GM12891 (cell line): ENCODE measurements at regions not wholly inside any gene's neighbourhood (a gene's known extent, or its start where the extent isn't known, plus 50 kb on each side); places are given as distances from the start of the nearest gene placed in this dataset.

Experiments
- DNase-seq: peaks from one replicate; pipeline ENCODE4 v3.0.0; 2011; ENCODE audit warnings: low spot score; ENCODE audit not compliant: insufficient read length
- FAIRE-seq: peaks from 2 replicates; lab custom pipeline; 2011; peaks lifted over from hg19 to GRCh38; lab: Jason Lieb, UNC
- PAX5 ChIP-seq: IDR thresholded peaks from 2 replicates; pipeline ENCODE4 v1.6.1; 2011; ENCODE audit warnings: low read length, moderate library complexity, mild to moderate bottlenecking; ENCODE audit not compliant: insufficient read depth, severe bottlenecking
- POLR2A ChIP-seq: IDR thresholded peaks from 2 replicates; pipeline ENCODE4 v1.6.1; 2011; ENCODE audit warnings: low read depth, low read length, control low read depth
- POLR2AphosphoS5 ChIP-seq: IDR thresholded peaks from 2 replicates; pipeline ENCODE4 v1.6.1; 2011; ENCODE audit warnings: low read depth, low read length, control low read depth
- POU2F2 ChIP-seq: IDR thresholded peaks from 2 replicates; pipeline ENCODE4 v1.6.1; 2011; ENCODE audit warnings: low read depth, mild to moderate bottlenecking, control low read depth, low read length, moderate library complexity
- SPI1 ChIP-seq: IDR thresholded peaks from 2 replicates; pipeline ENCODE4 v1.6.1; 2011; ENCODE audit warnings: low read depth, low read length, control low read depth
- TAF1 ChIP-seq: IDR thresholded peaks from 2 replicates; pipeline ENCODE4 v1.6.1; 2011; ENCODE audit warnings: low read depth, low read length, control low read depth

DNA sequence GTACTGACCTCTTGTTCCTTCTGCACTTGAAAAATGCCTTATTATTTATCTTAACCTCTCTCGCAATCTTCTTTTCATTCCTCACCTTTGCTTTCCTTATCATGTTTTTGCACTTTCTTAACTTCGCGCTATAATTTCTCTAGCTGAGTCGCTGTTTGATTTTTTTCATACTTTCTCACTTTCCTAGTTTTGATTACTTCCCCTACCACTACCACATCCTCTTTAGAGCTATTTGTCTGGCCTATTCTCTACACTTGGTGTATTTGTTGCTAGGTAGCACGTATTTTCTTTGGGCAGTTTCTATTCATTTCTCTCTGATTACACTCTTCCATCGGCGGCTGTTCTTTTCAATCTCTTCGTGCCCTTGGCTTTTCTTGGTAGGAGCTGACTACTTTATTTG is 611.8 kb downstream of the BNC2 start:
- no peak for FAIRE-seq
- DNase-seq: no peak
- no peak for TF ChIP-seq POLR2AphosphoS5
- TF ChIP-seq SPI1: peak; percentile 32; the same call in 1 of the 2 replicates

DNA sequence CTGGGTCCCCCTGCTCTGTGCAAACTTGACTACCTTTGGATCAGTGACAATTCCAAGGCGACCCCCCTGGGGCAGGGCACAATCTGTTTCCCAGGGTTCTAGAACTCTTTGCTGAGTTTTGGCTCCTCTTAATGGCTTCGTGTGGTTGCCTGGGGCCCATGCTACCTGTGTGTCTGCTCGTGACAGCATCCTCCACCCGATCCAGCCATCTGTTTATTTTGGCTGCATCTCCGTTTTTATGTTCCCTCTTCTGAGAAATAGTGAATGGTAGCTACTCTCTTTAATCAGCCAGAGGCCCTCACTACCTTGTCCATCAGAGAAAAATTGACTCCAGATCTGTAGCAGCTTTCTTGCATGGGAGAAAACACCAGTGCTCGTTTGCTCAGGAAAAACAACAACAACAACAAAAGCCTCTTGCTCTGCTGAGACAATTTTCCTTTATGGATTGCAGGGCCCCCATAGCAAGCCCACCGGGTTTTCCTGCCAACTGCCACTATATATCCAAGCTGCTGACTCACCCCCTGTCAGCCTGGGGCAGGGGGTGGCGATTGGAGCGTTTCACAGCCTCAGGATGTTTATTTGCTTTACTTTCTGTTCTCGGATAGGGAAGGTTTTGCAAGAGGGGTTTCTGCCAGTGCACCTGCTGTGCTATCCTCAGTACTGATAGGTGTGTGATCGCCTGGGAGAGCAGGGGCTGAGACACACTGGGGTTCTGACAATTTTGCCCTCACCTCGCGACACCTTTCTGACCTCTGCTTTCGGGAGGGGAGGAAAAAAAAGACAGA is 607.8 kb downstream of the BNC2 start:
- FAIRE-seq (no peak), DNase-seq (no peak)
- TF ChIP-seq POLR2A: no peak
- no peak for TF ChIP-seq POLR2AphosphoS5
- no peak for TF ChIP-seq TAF1
- no peak for TF ChIP-seq PAX5
- no peak for TF ChIP-seq SPI1
- no peak for TF ChIP-seq POU2F2

DNA sequence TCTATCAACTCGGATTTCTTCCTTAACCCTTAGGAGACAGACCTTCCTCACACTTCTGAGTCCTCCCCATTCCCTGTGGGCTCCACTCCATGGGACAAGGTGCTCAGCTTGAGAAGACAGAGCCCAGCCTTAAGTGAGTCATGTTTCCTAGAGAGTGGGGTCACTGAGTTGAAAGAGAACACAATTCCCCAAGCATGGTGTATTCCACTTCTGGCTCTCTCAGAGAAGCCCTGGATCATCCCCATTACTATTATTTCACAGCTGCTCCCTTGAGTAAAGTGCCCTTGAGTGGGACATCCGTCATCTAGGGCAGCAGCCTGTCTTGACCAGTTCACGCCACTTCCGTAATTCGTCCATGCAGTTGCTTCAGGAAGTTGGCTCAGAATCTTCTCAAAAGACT is 604.8 kb downstream of the BNC2 start:
- DNase-seq (no peak), FAIRE-seq (no peak)
- no peak for TF ChIP-seq POU2F2
- no peak for TF ChIP-seq SPI1
- TF ChIP-seq POLR2AphosphoS5: no peak
- TF ChIP-seq POLR2A: no peak
- no peak for TF ChIP-seq TAF1

DNA sequence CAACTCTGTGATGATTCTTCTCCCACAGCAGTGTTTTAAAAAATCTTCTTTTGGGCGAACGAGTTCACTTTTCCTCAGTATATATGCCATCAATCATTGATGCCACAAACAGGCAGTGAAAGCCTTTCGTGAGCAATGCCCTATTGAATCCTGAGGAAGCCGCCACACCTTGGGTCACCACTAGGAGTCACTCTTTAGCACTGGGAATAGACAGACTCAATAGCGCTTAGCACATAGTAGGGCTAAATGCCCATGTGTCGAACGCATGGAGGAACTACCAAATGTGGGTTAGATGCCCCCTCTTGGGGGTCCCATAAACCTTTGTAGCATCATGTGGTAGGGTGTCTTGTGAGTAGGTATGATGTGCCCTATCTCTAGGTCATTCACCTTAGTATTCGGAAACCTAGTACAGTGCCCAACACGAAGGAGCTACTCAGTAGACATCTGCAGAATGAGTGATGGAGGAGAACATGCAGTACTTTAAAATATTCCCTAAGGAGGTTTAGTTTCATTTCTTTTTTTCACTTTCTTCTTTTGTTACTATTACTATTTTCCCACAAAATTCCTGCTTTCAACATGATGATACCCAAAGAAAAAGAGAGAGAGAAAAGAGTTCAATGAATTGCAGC is 603.7 kb downstream of the BNC2 start:
- no peak for DNase-seq
- no peak for TF ChIP-seq TAF1
- TF ChIP-seq SPI1: no peak
- no peak for TF ChIP-seq POU2F2
- TF ChIP-seq POLR2A: no peak
- no peak for TF ChIP-seq PAX5
- no peak for TF ChIP-seq POLR2AphosphoS5
- no peak for FAIRE-seq

DNA sequence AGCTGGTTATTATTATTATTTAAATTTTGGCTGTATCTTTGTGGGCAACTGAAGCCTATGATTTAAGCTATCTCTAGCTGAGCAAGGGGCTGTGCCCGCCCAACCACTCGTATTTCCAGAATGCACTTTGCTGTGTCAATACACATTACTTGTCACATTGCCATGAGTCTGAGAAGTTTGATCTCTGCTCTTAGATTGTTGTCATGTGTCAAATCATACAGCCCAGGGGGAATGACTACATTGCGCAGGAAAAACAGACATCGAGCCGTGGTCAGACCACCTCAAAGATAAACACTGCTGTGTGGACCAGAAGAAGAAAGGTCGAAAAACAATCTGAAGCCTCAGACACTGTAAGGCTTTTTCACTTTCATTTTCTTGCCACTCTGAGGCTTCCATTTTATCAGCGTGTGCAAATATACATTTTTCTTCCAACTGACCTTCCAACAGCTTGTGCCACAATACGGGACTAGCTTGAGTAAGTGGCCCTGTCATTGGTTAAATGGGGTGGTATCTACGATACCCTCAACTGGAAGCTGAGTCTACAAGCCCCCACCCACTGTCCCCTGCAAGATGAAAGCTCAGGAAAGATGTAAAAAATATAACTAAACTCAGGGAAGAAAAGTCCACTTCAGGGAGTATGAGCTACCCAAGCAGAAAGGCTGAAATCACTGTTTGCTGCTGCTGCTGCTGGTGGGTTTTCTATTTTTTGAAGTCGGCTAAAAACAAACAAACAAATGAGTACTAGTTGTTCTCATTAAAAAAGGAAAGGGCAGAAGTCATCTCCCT is 603.0 kb downstream of the BNC2 start:
- no peak for TF ChIP-seq POLR2AphosphoS5
- no peak for TF ChIP-seq POLR2A
- TF ChIP-seq POU2F2: no peak
- TF ChIP-seq PAX5: no peak
- no peak for TF ChIP-seq SPI1
- no peak for TF ChIP-seq TAF1
- FAIRE-seq: no peak
- no peak for DNase-seq

DNA sequence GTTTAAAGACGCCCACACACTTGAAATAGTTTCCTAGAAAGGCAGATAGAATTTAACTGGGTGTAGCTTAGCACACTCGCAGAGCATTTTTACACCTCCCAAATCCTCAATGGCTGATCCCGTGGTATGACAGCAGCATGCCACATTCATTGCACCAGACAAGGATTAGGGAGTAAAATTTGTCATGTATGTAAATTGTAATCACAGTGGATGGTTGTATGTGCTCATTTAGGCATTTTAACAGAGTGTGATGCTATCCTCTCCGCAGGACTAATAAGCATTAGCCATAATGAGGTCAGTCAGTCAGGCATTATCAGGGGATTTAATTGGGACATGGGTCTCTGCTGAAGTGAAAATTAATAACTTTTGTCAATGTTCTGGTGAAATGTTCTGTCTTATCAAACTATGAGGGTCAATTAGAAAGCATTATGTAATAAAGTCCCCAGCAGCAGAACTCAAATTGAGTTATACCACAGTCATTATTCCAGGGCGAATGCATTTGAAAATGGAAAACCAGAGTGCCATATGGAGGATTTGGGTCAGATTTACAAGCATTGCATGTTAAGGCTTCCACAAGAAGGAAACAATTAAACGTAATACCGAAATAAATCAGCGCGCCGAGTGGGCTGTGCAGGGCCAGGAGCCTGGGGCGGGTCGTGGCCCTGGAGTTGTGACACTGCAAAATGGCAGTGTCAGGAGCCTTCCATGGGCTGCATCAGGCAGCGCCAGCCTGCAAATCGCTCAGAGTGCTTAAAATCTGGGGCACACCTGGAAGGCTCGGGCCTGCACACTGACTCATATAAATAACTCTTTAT is 602.2 kb downstream of the BNC2 start:
- TF ChIP-seq POU2F2 (no peak), SPI1 (no peak), TAF1 (no peak), PAX5 (no peak), POLR2A (no peak), POLR2AphosphoS5 (no peak)
- DNase-seq (no peak), FAIRE-seq (no peak)

DNA sequence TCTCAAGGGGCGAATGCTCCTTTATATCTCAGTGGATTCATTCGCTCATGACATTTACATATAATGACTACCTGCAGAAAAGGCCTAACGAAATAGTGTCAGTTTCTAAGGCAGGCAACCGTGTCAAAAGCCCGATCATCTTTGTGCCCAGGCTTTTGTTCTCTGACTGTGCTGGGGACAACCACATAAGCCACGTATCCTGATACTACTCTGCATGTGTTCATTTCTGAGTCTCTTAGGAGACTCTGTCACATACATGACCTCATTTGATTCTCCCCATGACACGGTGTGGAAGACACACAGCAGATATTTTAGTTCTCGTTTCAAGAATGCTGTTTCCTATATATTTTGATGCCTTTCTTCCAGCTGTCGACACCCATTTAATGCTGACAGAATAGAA is 598.5 kb downstream of the BNC2 start:
- no peak for FAIRE-seq
- no peak for DNase-seq
- no peak for TF ChIP-seq POLR2A
- TF ChIP-seq POLR2AphosphoS5: no peak
- no peak for TF ChIP-seq POU2F2
- no peak for TF ChIP-seq PAX5
- no peak for TF ChIP-seq SPI1
- no peak for TF ChIP-seq TAF1

DNA sequence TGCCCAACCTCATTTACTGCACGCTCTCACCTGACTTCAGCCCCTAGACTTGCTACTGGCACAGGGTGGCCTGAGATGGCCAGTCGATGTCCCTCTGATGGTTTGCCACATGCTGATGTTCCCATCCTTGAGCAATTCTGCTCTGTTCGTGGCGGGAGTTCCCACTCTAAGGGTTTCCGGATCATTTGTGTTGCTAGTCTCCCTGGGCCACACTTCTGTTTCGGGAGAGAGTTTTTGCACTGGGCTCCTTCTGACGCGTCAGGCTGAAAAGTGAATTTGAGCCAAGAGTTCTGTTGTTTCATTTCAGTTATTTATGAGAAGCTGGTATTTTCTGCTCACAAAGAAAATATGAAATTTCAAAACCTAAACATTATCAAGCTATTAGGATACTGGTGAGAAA is 597.7 kb downstream of the BNC2 start:
- TF ChIP-seq PAX5 (no peak), POU2F2 (no peak), POLR2AphosphoS5 (no peak), TAF1 (no peak), POLR2A (no peak), SPI1 (no peak)
- no peak for DNase-seq
- no peak for FAIRE-seq
